ENCODE measurements at regions not wholly inside any gene's neighbourhood (a gene's known extent, or its start where the extent isn't known, plus 50 kb on each side); places are given as distances from the start of the nearest gene placed in this dataset.
"Not testable (repeated sequence)": the region's sequence is repeated elsewhere in the genome, so short reads cannot be mapped to it uniquely, and the experiment has no call there.

GRCh38 chr16:31764103-31764502, 109.5 kb upstream of the ZNF267 start:
- ChIA-PET CTCF (no interaction called here), POLR2A (no interaction called here)
- TF ChIP-seq CTBP1 (IDR thresholded peaks at IDR 0.05; ENCODE audit: borderline replicate concordance) (no peak), FOXM1 (IDR thresholded peaks at IDR 0.05; ENCODE audit: borderline replicate concordance) (no peak), SP1 (IDR thresholded peaks at IDR 0.05) (no peak), L3MBTL2 (conservative IDR thresholded peaks at IDR 0.05) (no peak), ZNF384 (IDR thresholded peaks at IDR 0.05) (no peak), ELF4 (IDR thresholded peaks at IDR 0.05) (no peak), SUZ12 (IDR thresholded peaks at IDR 0.05) (no peak), LEF1 (IDR thresholded peaks at IDR 0.05; ENCODE audit: borderline replicate concordance) (no peak)
- no peak for DNase-seq (ENCODE audit: extremely low spot score)

GRCh38 chr16:31767267-31767666, 106.3 kb upstream of the ZNF267 start:
- POLR2A ChIA-PET = no interaction called here
- DNase-seq (ENCODE audit: extremely low spot score) = no peak
- CTCF ChIA-PET = no interaction called here
- TF ChIP-seq FOXM1 (IDR thresholded peaks at IDR 0.05; ENCODE audit: borderline replicate concordance) (no peak), SUZ12 (IDR thresholded peaks at IDR 0.05) (no peak), HDGF (IDR thresholded peaks at IDR 0.05; ENCODE audit: borderline replicate concordance) (no peak), ELF4 (IDR thresholded peaks at IDR 0.05) (no peak), FOXK2 (IDR thresholded peaks at IDR 0.05) (no peak), L3MBTL2 (conservative IDR thresholded peaks at IDR 0.05) (no peak), TARDBP (IDR thresholded peaks at IDR 0.05) (no peak), FOXA1 (IDR thresholded peaks at IDR 0.05) (no peak), ARNT (IDR thresholded peaks at IDR 0.05) (no peak), BHLHE40 (IDR thresholded peaks at IDR 0.05; ENCODE audit: borderline replicate concordance) (no peak), CTBP1 (IDR thresholded peaks at IDR 0.05; ENCODE audit: borderline replicate concordance) (no peak), PKNOX1 (IDR thresholded peaks at IDR 0.05) (no peak)

DNA sequence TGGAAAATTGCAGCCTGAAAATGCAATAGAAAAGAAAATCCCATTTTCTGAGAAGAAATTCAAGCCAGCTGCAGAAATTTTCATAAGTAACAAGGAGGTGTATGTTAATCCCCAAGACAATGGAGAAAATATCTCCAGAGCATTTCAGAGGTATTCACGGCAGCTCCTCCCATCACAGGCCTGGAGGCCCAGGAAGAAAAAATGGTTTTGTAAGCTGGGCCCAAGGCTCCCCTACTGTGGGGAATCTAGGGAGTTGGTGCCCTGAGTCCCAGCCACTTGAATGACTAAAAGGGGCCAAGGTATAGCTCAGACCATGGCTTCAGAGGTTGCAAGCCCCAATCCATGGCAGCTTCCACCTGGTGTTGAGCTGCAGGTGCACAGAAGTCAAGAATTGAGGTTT, 93.3 kb upstream of the ZNF267 start:
- no peak for DNase-seq (ENCODE audit: extremely low spot score)
- ChIA-PET POLR2A (no interaction called here), CTCF (no interaction called here)
- no peak for TF ChIP-seq BHLHE40 (IDR thresholded peaks at IDR 0.05; ENCODE audit: borderline replicate concordance)
- TF ChIP-seq ELF4 (IDR thresholded peaks at IDR 0.05) = no peak
- TF ChIP-seq CTBP1 (IDR thresholded peaks at IDR 0.05; ENCODE audit: borderline replicate concordance) = no peak
- TF ChIP-seq FOXA1 (IDR thresholded peaks at IDR 0.05) = no peak
- TF ChIP-seq HDGF (IDR thresholded peaks at IDR 0.05; ENCODE audit: borderline replicate concordance) = no peak
- no peak for TF ChIP-seq L3MBTL2 (conservative IDR thresholded peaks at IDR 0.05)
- no peak for TF ChIP-seq ARNT (IDR thresholded peaks at IDR 0.05)

DNA sequence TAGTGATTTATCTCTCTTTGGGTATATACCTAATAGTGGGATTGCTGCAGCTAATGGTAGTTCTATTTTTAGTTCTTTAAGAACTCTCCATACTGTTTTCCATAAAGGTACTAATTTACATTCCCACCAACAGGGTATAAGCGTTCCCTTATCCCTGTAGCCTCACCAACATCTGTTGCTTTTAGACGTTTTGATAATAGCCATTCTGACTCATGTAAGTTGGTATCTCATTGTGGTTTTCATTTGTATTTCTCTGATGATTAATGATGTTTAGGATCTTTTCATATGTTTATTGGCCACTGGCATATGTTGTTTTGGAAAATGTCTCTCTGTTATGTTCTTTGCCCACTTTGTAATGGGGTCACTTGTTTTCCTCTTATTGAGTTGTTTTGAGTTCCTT, 88.5 kb upstream of the ZNF267 start:
- TF ChIP-seq L3MBTL2 (conservative IDR thresholded peaks at IDR 0.05) = no peak
- ChIA-PET CTCF (no interaction called here), POLR2A (no interaction called here)
- DNase-seq (ENCODE audit: extremely low spot score) = no peak

DNA sequence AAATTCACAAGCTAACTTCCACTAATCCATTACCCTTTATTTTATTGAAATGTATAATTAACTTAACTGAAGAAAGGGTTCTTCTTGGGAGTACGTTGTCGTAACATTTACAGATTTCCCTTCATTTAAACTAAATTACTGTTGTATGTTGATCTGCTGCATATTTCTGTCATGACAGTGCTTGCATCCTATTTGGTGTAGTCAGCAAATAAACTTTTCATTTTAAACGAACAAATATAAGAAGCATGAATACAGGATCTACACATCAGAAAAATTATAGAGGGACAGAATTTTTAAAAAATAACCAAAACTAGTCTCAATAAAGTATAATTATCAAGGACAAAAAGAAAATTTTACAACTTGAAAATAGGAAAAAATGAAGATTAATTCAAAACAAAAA, 66.5 kb upstream of the ZNF267 start:
- no peak for DNase-seq (ENCODE audit: extremely low spot score)
- TF ChIP-seq SUZ12 (IDR thresholded peaks at IDR 0.05) (no peak), SP1 (IDR thresholded peaks at IDR 0.05) (no peak), L3MBTL2 (conservative IDR thresholded peaks at IDR 0.05) (no peak), ARNT (IDR thresholded peaks at IDR 0.05) (no peak), BHLHE40 (IDR thresholded peaks at IDR 0.05; ENCODE audit: borderline replicate concordance) (no peak), HDGF (IDR thresholded peaks at IDR 0.05; ENCODE audit: borderline replicate concordance) (no peak), FOXK2 (IDR thresholded peaks at IDR 0.05) (no peak), FOXM1 (IDR thresholded peaks at IDR 0.05; ENCODE audit: borderline replicate concordance) (no peak), ZNF384 (IDR thresholded peaks at IDR 0.05) (no peak), FOXA1 (IDR thresholded peaks at IDR 0.05) (no peak), NFRKB (IDR thresholded peaks at IDR 0.05) (no peak), PKNOX1 (IDR thresholded peaks at IDR 0.05) (no peak), ELF4 (IDR thresholded peaks at IDR 0.05) (no peak), TARDBP (IDR thresholded peaks at IDR 0.05) (no peak), CTBP1 (IDR thresholded peaks at IDR 0.05; ENCODE audit: borderline replicate concordance) (no peak), LEF1 (IDR thresholded peaks at IDR 0.05; ENCODE audit: borderline replicate concordance) (no peak)
- ChIA-PET POLR2A (no interaction called here), CTCF (no interaction called here)

DNA sequence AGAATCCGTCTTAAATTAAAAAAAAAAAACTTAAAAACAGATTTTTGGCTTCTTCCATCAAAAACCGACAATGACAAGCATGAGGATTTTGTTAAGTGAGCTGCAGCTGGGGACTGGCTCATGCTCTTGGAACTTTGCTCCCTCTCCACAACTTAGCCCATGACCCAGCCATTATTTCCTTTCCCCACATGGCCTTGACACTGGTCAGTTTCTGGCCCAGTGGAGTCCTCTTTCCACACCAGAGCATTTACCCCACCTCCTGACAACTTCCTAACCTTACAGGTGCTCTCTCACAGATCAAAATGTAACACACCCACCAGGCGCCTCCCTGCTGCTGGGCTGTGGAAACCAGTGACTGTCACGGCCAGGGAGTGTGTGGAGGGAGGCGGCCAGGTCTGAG, 62.7 kb upstream of the ZNF267 start:
- no peak for DNase-seq (ENCODE audit: extremely low spot score)
- TF ChIP-seq ZNF384 (IDR thresholded peaks at IDR 0.05) (no peak), FOXK2 (IDR thresholded peaks at IDR 0.05) (no peak), HDGF (IDR thresholded peaks at IDR 0.05; ENCODE audit: borderline replicate concordance) (no peak), LEF1 (IDR thresholded peaks at IDR 0.05; ENCODE audit: borderline replicate concordance) (no peak)
- ChIA-PET CTCF (no interaction called here), POLR2A (no interaction called here)

DNA sequence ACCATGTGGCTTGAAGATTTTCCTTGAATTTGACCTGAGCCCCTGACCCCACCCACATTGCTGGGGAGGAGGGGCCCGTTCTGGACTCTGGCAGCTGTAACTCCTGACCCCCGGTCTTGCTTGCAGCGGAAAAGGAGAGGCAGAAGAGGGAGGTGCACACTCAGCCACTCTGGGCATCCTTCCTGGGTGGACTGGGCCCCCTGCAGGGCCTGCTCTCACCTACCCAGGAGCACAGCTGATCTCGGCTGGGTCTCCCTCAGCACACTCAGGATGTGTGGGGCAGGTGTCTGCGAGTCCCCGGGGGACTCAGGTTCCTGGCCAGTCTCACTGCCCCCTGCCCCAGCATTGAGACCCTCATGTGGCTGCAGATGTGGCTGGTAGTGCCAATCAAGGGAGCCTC, 57.5 kb upstream of the ZNF267 start:
- POLR2A ChIA-PET; CTCF ChIA-PET; DNase-seq (ENCODE audit: extremely low spot score): not testable (repeated sequence)

- POLR2A ChIA-PET = no interaction called here
- CTCF ChIA-PET = no interaction called here
- no peak for DNase-seq (ENCODE audit: extremely low spot score)
- TF ChIP-seq SP1 (IDR thresholded peaks at IDR 0.05) = no peak
- TF ChIP-seq ARNT (IDR thresholded peaks at IDR 0.05) = no peak
- TF ChIP-seq CTBP1 (IDR thresholded peaks at IDR 0.05; ENCODE audit: borderline replicate concordance) = no peak
- TF ChIP-seq ELF4 (IDR thresholded peaks at IDR 0.05) = no peak
- TF ChIP-seq L3MBTL2 (conservative IDR thresholded peaks at IDR 0.05) = no peak
- TF ChIP-seq FOXM1 (IDR thresholded peaks at IDR 0.05; ENCODE audit: borderline replicate concordance) = no peak
- no peak for TF ChIP-seq ZNF384 (IDR thresholded peaks at IDR 0.05)
- TF ChIP-seq NFRKB (IDR thresholded peaks at IDR 0.05) = no peak
- no peak for TF ChIP-seq HDGF (IDR thresholded peaks at IDR 0.05; ENCODE audit: borderline replicate concordance)
- TF ChIP-seq PKNOX1 (IDR thresholded peaks at IDR 0.05) = no peak
- no peak for TF ChIP-seq TARDBP (IDR thresholded peaks at IDR 0.05)
- TF ChIP-seq SUZ12 (IDR thresholded peaks at IDR 0.05) = no peak
- no peak for TF ChIP-seq BHLHE40 (IDR thresholded peaks at IDR 0.05; ENCODE audit: borderline replicate concordance)
- no peak for TF ChIP-seq FOXK2 (IDR thresholded peaks at IDR 0.05)
- no peak for TF ChIP-seq LEF1 (IDR thresholded peaks at IDR 0.05; ENCODE audit: borderline replicate concordance)
These were observed 54.2 kb upstream of the ZNF267 start for GRCh38 chr16:31819386-31819785.
